ENCODE measurements at regions not wholly inside any gene's neighbourhood (a gene's known extent, or its start where the extent isn't known, plus 50 kb on each side); places are given as distances from the start of the nearest gene placed in this dataset.

DNA sequence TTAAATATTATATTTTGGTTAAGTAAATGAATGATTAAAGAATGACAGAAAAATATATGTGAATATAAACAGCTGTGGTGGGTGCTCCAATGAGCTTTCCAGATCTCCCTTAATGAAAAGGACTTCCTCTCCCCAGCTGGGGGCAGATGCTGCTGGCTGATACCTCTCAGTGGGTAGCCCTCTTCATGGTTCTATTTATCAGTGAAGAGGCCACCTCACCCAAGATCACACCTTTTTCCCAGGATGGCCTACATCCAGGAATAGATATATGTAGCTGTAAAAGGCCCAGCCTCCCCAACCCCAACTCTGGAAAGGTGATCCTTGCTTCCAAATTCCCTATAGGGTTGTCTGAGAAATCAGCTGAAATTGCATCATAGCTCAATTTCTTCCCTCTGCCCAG, 135.2 kb upstream of the ACVR2A start:
- no peaks in the 10 kb centered on the region for H3K9me2 ChIP-seq (ENCODE audit: insufficient read depth)
- no peaks in the 10 kb centered on the region for H4K20me1 ChIP-seq (ENCODE audit: insufficient read depth)
- no peak overlapping the region for H2AFZ ChIP-seq
- no peaks in the 10 kb centered on the region for H3K36me3 ChIP-seq (ENCODE audit: low read depth)
- no peak for DNase-seq
- POLR2A ChIA-PET (ENCODE audit: unreplicated experiment) = no interaction called here
- H3K27me3 ChIP-seq (ENCODE audit: insufficient read depth, low read depth) = no peaks in the 10 kb centered on the region
- TF ChIP-seq, protein P1, sequence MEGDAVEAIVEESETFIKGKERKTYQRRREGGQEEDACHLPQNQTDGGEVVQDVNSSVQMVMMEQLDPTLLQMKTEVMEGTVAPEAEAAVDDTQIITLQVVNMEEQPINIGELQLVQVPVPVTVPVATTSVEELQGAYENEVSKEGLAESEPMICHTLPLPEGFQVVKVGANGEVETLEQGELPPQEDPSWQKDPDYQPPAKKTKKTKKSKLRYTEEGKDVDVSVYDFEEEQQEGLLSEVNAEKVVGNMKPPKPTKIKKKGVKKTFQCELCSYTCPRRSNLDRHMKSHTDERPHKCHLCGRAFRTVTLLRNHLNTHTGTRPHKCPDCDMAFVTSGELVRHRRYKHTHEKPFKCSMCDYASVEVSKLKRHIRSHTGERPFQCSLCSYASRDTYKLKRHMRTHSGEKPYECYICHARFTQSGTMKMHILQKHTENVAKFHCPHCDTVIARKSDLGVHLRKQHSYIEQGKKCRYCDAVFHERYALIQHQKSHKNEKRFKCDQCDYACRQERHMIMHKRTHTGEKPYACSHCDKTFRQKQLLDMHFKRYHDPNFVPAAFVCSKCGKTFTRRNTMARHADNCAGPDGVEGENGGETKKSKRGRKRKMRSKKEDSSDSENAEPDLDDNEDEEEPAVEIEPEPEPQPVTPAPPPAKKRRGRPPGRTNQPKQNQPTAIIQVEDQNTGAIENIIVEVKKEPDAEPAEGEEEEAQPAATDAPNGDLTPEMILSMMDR (conservative IDR thresholded peaks at IDR 0.05) = no peak
- no peak for TF ChIP-seq EZH2 (IDR thresholded peaks at IDR 0.05; ENCODE audit: low read depth)
- no peak overlapping the region for H3K4me2 ChIP-seq
- no peak overlapping the region for H3K27ac ChIP-seq
- no peaks in the 10 kb centered on the region for H3K79me2 ChIP-seq (ENCODE audit: low read depth)
- no peaks in the 10 kb centered on the region for H3K9me3 ChIP-seq (ENCODE audit: insufficient read depth, low read depth)
- no peaks in the 10 kb centered on the region for H3K4me1 ChIP-seq (replicated peaks; ENCODE audit: insufficient read depth)
- CTCF ChIA-PET = no interaction called here
- no peak overlapping the region for H3K4me3 ChIP-seq
- intact Hi-C loops (cut with micrococcal nuclease; ENCODE audit: unreplicated experiment) = no loop called here
- no TSS peak for BruUV-seq (replicated peaks)
- no peaks in the 10 kb centered on the region for H3F3A ChIP-seq (ENCODE audit: insufficient read depth, low read depth)

DNA sequence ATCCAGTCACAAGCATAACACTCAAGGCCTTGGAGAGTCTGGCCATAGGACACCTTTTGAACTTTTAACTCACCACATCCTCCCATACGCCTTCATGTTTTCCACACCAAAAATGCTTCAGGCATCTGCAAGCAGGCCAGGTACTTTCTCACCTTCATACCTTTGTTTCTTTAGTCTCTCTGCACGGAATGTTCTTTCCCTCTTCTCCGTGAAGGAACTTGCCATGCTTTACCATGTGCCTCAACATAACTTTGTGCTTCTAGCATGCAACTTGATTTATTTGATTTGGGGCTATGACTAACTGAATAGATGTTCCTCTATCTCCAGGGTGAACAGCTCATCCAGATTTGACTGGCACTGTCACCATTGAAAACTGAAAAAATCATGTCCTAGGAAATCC, 141.7 kb upstream of the ACVR2A start:
- intact Hi-C loops (cut with micrococcal nuclease; ENCODE audit: unreplicated experiment) = no loop called here
- H3K79me2 ChIP-seq (ENCODE audit: low read depth) = no peaks in the 10 kb centered on the region
- no peak overlapping the region for H2AFZ ChIP-seq
- CTCF ChIA-PET = no interaction called here
- no peaks in the 10 kb centered on the region for H3K9me3 ChIP-seq (ENCODE audit: insufficient read depth, low read depth)
- no peak overlapping the region for H3K27ac ChIP-seq
- no peak for DNase-seq
- no peak overlapping the region for H3K4me2 ChIP-seq
- H4K20me1 ChIP-seq (ENCODE audit: insufficient read depth) = no peaks in the 10 kb centered on the region
- no peak overlapping the region for H3K4me3 ChIP-seq
- H3F3A ChIP-seq (ENCODE audit: insufficient read depth, low read depth) = no peaks in the 10 kb centered on the region
- H3K4me1 ChIP-seq (replicated peaks; ENCODE audit: insufficient read depth) = no peaks in the 10 kb centered on the region
- H3K27me3 ChIP-seq (ENCODE audit: insufficient read depth, low read depth) = no peaks in the 10 kb centered on the region
- H3K36me3 ChIP-seq (ENCODE audit: low read depth) = no peaks in the 10 kb centered on the region
- POLR2A ChIA-PET (ENCODE audit: unreplicated experiment) = no interaction called here
- no peaks in the 10 kb centered on the region for H3K9me2 ChIP-seq (ENCODE audit: insufficient read depth)
- TF ChIP-seq, protein P1 (conservative IDR thresholded peaks at IDR 0.05) = no peak
- TF ChIP-seq EZH2 (IDR thresholded peaks at IDR 0.05; ENCODE audit: low read depth) = no peak
- no TSS peak for BruUV-seq (replicated peaks)

DNA sequence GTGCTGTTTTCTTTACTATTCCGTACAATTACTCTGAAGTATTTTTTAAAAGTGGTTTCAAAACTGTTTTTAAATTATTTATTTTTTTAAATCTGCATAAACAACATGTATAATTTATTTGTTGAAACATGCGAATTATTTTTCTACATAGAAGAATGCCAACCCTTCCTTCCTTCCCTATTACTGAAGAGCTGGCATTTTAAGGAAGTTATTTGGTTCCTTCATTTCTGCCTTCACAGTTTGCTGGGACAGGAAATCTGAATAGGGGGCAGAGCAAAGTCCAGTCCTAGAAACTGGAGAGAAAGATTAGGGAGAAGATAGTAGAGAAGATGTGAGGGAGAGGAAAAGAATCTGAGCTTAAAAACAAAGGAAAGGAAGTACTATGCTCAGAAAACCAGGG, 146.7 kb upstream of the ACVR2A start:
- H3F3A ChIP-seq (ENCODE audit: insufficient read depth, low read depth) = no peaks in the 10 kb centered on the region
- no TSS peak for BruUV-seq (replicated peaks)
- no peak for DNase-seq
- intact Hi-C loops (cut with micrococcal nuclease; ENCODE audit: unreplicated experiment) = no loop called here
- H2AFZ ChIP-seq = no peak overlapping the region
- ChIA-PET CTCF (no interaction called here), POLR2A (ENCODE audit: unreplicated experiment) (no interaction called here)
- H3K27me3 ChIP-seq (ENCODE audit: insufficient read depth, low read depth) = no peaks in the 10 kb centered on the region
- no peaks in the 10 kb centered on the region for H3K9me3 ChIP-seq (ENCODE audit: insufficient read depth, low read depth)
- H3K4me3 ChIP-seq = no peak overlapping the region
- no peaks in the 10 kb centered on the region for H3K36me3 ChIP-seq (ENCODE audit: low read depth)
- H3K27ac ChIP-seq = no peak overlapping the region
- H3K79me2 ChIP-seq (ENCODE audit: low read depth) = no peaks in the 10 kb centered on the region
- H4K20me1 ChIP-seq (ENCODE audit: insufficient read depth) = no peaks in the 10 kb centered on the region
- 0 out of 2 replicates have a peak, but pooled peaks cover 11% of the 10 kb centered on the region for H3K4me1 ChIP-seq (replicated peaks; ENCODE audit: insufficient read depth)
- TF ChIP-seq EZH2 (IDR thresholded peaks at IDR 0.05; ENCODE audit: low read depth) = no peak
- TF ChIP-seq, protein P1 (conservative IDR thresholded peaks at IDR 0.05) = no peak
- no peak overlapping the region for H3K4me2 ChIP-seq
- no peaks in the 10 kb centered on the region for H3K9me2 ChIP-seq (ENCODE audit: insufficient read depth)
